GM12872 (cell line): ENCODE measurements at regions not wholly inside any gene's neighbourhood (a gene's known extent, or its start where the extent isn't known, plus 50 kb on each side); places are given as distances from the start of the nearest gene placed in this dataset.

Experiments used
- TF ChIP-seq, protein P1 (sequence below): IDR thresholded peaks from 3 replicates; pipeline ENCODE4 v1.5.1; 2011; ENCODE audit warnings: low read depth, mild to moderate bottlenecking, low read length, moderate library complexity; ENCODE audit not compliant: insufficient read depth

GRCh38 chr14:65847075-65847847 is 434.7 kb downstream of the FUT8 start:
- TF ChIP-seq, protein P1, sequence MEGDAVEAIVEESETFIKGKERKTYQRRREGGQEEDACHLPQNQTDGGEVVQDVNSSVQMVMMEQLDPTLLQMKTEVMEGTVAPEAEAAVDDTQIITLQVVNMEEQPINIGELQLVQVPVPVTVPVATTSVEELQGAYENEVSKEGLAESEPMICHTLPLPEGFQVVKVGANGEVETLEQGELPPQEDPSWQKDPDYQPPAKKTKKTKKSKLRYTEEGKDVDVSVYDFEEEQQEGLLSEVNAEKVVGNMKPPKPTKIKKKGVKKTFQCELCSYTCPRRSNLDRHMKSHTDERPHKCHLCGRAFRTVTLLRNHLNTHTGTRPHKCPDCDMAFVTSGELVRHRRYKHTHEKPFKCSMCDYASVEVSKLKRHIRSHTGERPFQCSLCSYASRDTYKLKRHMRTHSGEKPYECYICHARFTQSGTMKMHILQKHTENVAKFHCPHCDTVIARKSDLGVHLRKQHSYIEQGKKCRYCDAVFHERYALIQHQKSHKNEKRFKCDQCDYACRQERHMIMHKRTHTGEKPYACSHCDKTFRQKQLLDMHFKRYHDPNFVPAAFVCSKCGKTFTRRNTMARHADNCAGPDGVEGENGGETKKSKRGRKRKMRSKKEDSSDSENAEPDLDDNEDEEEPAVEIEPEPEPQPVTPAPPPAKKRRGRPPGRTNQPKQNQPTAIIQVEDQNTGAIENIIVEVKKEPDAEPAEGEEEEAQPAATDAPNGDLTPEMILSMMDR, result no peak

- TF ChIP-seq, protein P1, result no peak
Measured at GRCh38 chr14:65849091-65849490, 436.6 kb downstream of the FUT8 start.

- TF ChIP-seq, protein P1, result no peak
Measured at GRCh38 chr14:65849558-65849957, 437.0 kb downstream of the FUT8 start.

DNA sequence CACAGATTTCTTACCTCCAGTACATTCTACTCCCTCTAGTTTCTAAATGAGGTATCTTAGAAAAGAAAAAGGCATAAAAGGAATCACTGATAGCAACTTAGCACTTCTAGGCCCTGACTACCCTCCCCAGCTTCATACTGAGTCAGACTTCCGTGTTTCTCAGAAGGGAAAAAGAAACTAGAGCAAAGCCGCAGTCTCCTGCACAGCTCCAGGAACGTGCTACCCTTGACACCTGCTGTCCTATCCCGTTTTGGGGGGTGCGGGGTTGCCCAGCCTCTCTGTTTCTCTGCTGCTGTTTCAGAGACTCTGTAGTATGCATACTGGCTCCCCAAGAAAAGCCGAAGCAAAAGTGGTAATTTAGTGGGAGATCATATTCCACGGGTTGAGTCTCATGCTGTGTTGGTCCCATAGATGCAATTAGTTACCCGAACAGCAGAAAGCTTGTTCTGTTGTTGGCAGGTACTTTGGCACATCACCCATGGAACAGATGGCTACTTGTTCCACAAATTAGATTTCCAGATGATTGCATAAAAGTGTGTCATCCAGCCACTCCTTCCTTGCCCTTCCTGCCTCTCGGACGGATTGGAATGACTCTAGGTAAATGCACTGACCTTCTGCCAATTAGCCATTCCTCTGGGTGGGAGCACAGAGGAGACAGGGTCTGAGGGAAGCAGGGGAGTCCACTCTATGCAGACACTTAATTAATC is 438.1 kb downstream of the FUT8 start:
- TF ChIP-seq, protein P1, result no peak

DNA sequence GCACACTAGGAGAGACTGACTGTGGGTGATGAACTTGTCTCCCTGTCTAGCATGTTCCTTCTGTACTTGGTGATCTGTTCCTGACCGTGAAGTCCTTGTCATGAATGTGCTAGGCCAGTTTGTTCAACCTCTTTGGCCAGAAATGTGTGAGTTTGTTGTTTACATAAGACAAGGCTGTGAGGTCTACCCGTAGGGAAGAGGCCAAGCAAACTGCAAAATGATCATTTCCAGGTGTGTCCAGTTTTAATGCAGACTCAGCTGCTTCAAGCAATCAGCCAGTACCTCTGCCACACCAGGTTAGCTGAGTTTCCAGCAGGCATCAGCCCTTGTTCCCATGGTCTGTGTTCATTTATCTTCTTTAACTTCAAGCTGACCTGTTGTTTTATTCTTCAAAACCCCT is 440.2 kb downstream of the FUT8 start:
- TF ChIP-seq, protein P1, result no peak

DNA sequence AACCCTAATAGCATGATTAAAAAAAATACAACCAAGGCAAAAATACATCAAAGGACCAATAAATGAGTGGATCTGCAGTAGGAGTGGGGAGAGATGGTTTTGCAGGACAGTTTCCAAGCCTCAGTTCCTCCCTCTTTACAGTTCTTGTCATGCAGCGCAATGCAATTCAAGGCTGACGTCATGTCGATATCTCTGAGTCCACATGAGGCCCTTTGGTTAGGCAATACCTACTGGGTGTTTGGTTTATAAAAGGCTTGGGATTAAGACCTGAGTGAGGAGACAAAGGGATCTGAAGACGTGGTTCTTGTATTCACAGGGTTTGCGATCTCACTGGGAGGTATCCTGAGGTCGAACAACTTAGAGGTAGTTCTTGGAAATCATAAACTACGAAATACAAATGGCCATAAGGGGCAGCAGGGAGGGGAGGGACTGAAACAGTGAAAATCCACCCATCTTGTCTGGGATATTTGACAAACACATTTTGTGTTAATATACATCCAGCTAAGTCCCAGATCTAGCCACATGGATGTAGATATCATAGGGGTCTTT is 441.0 kb downstream of the FUT8 start:
- TF ChIP-seq, protein P1, result no peak

DNA sequence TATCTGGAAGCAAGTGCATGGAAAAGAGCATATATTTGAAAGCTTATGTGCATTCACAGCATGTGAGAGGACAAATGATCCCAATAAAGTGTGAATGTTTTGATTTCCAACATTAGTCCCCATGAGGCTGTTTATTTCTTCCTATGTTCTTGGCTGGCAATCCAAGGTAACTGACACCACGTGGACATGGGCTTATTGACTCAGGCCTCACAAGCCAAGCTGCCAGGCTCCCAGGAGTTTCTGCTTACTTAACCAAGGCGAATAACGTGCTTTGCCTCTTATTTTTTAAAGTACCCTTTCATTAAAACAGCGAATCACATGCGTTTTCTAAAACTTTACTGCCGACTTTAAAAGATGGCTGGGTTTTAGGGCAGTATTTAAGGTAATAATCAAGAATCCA is 441.7 kb downstream of the FUT8 start:
- TF ChIP-seq, protein P1, result no peak
